Chondrocyte (in vitro differentiated cells): ENCODE measurements at regions not wholly inside any gene's neighbourhood (a gene's known extent, or its start where the extent isn't known, plus 50 kb on each side); places are given as distances from the start of the nearest gene placed in this dataset.
"Not testable (repeated sequence)": the region's sequence is repeated elsewhere in the genome, so short reads cannot be mapped to it uniquely, and the experiment has no call there.

Experiments
- DNase-seq: peaks from one replicate; pipeline ENCODE4 v3.0.0; 2021; ENCODE audit warnings: mixed read lengths, low spot score
- H3K27ac Mint-ChIP-seq: one replicate; pipeline ENCODE4 v1.8.0; 2021; ENCODE audit warnings: mild to moderate bottlenecking, moderate library complexity, mixed read lengths; ENCODE audit not compliant: unreplicated experiment
- H3K27me3 Mint-ChIP-seq: 2 replicates; pipeline ENCODE4 v1.8.0; 2021; ENCODE audit warnings: low read depth, mixed read lengths
- H3K36me3 Mint-ChIP-seq: 2 replicates; pipeline ENCODE4 v1.8.0; 2021; ENCODE audit warnings: low read depth, mixed read lengths
- H3K4me1 Mint-ChIP-seq: 2 replicates; pipeline ENCODE4 v1.8.0; 2021; ENCODE audit warnings: low read depth, mild to moderate bottlenecking, mixed read lengths
- H3K4me3 Mint-ChIP-seq: one replicate; pipeline ENCODE4 v1.8.0; 2021; ENCODE audit warnings: mild to moderate bottlenecking, moderate library complexity, mixed read lengths; ENCODE audit not compliant: unreplicated experiment
- H3K9me3 Mint-ChIP-seq: 2 replicates; pipeline ENCODE4 v1.8.0; 2021; ENCODE audit warnings: low read depth, mixed read lengths
- CTCF ChIP-seq: fragments of 200-600 bp; sonication (generic); IDR thresholded peaks from 2 replicates; pipeline ENCODE4 v1.5.0; 2021; ENCODE audit warnings: antibody characterized with exemption, mild to moderate bottlenecking, moderate library complexity

GRCh38 chr2:129404000-129404685, 575.3 kb upstream of the RAB6C start:
- H3K9me3 Mint-ChIP-seq: peaks cover 12% of the 10 kb centered on the region
- no peaks in the 10 kb centered on the region for H3K4me1 Mint-ChIP-seq
- no peak for DNase-seq
- H3K4me3 Mint-ChIP-seq: no peak overlapping the region
- H3K36me3 Mint-ChIP-seq: no peaks in the 10 kb centered on the region
- H3K27me3 Mint-ChIP-seq: peaks cover 3% of the 10 kb centered on the region
- H3K27ac Mint-ChIP-seq: no peak overlapping the region
- TF ChIP-seq CTCF: no peak

GRCh38 chr2:129408570-129408969, 570.9 kb upstream of the RAB6C start:
- Mint-ChIP-seq H3K9me3 (peaks cover 12% of the 10 kb centered on the region), H3K36me3 (no peaks in the 10 kb centered on the region), H3K4me3 (no peak overlapping the region), H3K4me1 (no peaks in the 10 kb centered on the region), H3K27ac (no peak overlapping the region), H3K27me3 (peaks cover 2% of the 10 kb centered on the region)
- no peak for TF ChIP-seq CTCF
- no peak for DNase-seq

- H3K27ac Mint-ChIP-seq, DNase-seq, H3K4me3 Mint-ChIP-seq, H3K9me3 Mint-ChIP-seq, H3K36me3 Mint-ChIP-seq, H3K27me3 Mint-ChIP-seq, H3K4me1 Mint-ChIP-seq: not testable (repeated sequence)
Observed at GRCh38 chr2:129417041-129417440, 562.4 kb upstream of the RAB6C start.

- no peaks in the 10 kb centered on the region for H3K36me3 Mint-ChIP-seq
- no peak for TF ChIP-seq CTCF
- no peak overlapping the region for H3K4me3 Mint-ChIP-seq
- no peaks in the 10 kb centered on the region for H3K4me1 Mint-ChIP-seq
- peaks cover 12% of the 10 kb centered on the region for H3K9me3 Mint-ChIP-seq
- H3K27ac Mint-ChIP-seq: no peak overlapping the region
- no peak for DNase-seq
- H3K27me3 Mint-ChIP-seq: peaks cover 3% of the 10 kb centered on the region
Observed at GRCh38 chr2:129422028-129422427, 557.4 kb upstream of the RAB6C start.

GRCh38 chr2:129428086-129428660, 551.3 kb upstream of the RAB6C start:
- TF ChIP-seq CTCF: no peak
- peaks cover 12% of the 10 kb centered on the region for H3K9me3 Mint-ChIP-seq
- no peaks in the 10 kb centered on the region for H3K27me3 Mint-ChIP-seq
- H3K27ac Mint-ChIP-seq: no peak overlapping the region
- DNase-seq: no peak
- no peaks in the 10 kb centered on the region for H3K36me3 Mint-ChIP-seq
- H3K4me1 Mint-ChIP-seq: no peaks in the 10 kb centered on the region
- H3K4me3 Mint-ChIP-seq: no peak overlapping the region

- Mint-ChIP-seq H3K27me3 (peaks cover 2% of the 10 kb centered on the region), H3K27ac (no peak overlapping the region), H3K4me1 (no peaks in the 10 kb centered on the region), H3K36me3 (no peaks in the 10 kb centered on the region), H3K4me3 (no peak overlapping the region), H3K9me3 (peaks cover 5% of the 10 kb centered on the region)
- TF ChIP-seq CTCF: no peak
- no peak for DNase-seq
Observed at GRCh38 chr2:129430911-129431310, 548.6 kb upstream of the RAB6C start.
